H9 (cell line): ENCODE measurements at regions not wholly inside any gene's neighbourhood (a gene's known extent, or its start where the extent isn't known, plus 50 kb on each side); places are given as distances from the start of the nearest gene placed in this dataset.

Experiments used
- DNase-seq: peaks from one replicate; pipeline ENCODE4 v3.0.0-alpha.2; 2017
- H2AFZ ChIP-seq: one replicate; pipeline ENCODE4 v1.6.1; 2013; ENCODE audit warnings: mild to moderate bottlenecking, low read length, control low read depth, moderate library complexity
- H2AK5ac ChIP-seq: 2 replicates; pipeline ENCODE4 v1.6.1; 2013; ENCODE audit warnings: low read length, control low read depth, mixed read lengths; ENCODE audit not compliant: insufficient read length
- H2BK120ac ChIP-seq: one replicate; pipeline ENCODE4 v1.6.1; 2013; ENCODE audit warnings: low read depth, mild to moderate bottlenecking, low read length, control low read depth, inconsistent platforms; ENCODE audit not compliant: poor library complexity, severe bottlenecking
- H2BK12ac ChIP-seq: 2 replicates; pipeline ENCODE4 v1.6.1; 2013; ENCODE audit warnings: low read length, control low read depth, mixed read lengths, low read depth; ENCODE audit not compliant: insufficient read length
- H2BK15ac ChIP-seq: 2 replicates; pipeline ENCODE4 v1.6.1; 2013; ENCODE audit warnings: low read depth, low read length, control low read depth
- H2BK20ac ChIP-seq: one replicate; pipeline ENCODE4 v1.6.1; 2013; ENCODE audit warnings: low read depth, mild to moderate bottlenecking, low read length, control low read depth, inconsistent platforms; ENCODE audit not compliant: poor library complexity, severe bottlenecking
- H2BK5ac ChIP-seq: 2 replicates; pipeline ENCODE4 v1.6.1; 2013; ENCODE audit warnings: low read length, control low read depth, mixed read lengths; ENCODE audit not compliant: insufficient read length
- H3K14ac ChIP-seq: 2 replicates; pipeline ENCODE4 v1.6.1; 2013; ENCODE audit warnings: low read length, control low read depth; ENCODE audit not compliant: insufficient read depth
- H3K18ac ChIP-seq: 2 replicates; pipeline ENCODE4 v1.6.1; 2013; ENCODE audit warnings: low read depth, mild to moderate bottlenecking, mixed read lengths, low read length, control low read depth; ENCODE audit not compliant: insufficient read length
- H3K23ac ChIP-seq: 2 replicates; pipeline ENCODE4 v1.6.1; 2013; ENCODE audit warnings: low read length, control low read depth, mixed read lengths, low read depth; ENCODE audit not compliant: insufficient read length
- H3K23me2 ChIP-seq: 2 replicates; pipeline ENCODE4 v1.6.1; 2013; ENCODE audit warnings: low read depth, mild to moderate bottlenecking, mixed read lengths, low read length, control low read depth; ENCODE audit not compliant: insufficient read length, poor library complexity, severe bottlenecking
- H3K27ac ChIP-seq: 2 replicates; pipeline ENCODE4 v1.5.1; 2013; ENCODE audit warnings: low read length, control low read depth, mixed read lengths, low read depth; ENCODE audit not compliant: insufficient read length
- H3K27me3 ChIP-seq: 2 replicates; pipeline ENCODE4 v1.6.1; 2013; ENCODE audit warnings: low read length, control low read depth, inconsistent platforms; ENCODE audit not compliant: insufficient read depth
- H3K4ac ChIP-seq: 2 replicates; pipeline ENCODE4 v1.6.1; 2013; ENCODE audit warnings: low read depth, mild to moderate bottlenecking, control low read depth, inconsistent platforms, low read length, moderate library complexity
- H3K4me1 ChIP-seq: 2 replicates; pipeline ENCODE4 v1.6.1; 2013; ENCODE audit warnings: low read length, control low read depth, inconsistent platforms; ENCODE audit not compliant: insufficient read depth
- H3K4me2 ChIP-seq: 2 replicates; pipeline ENCODE4 v1.6.1; 2013; ENCODE audit warnings: low read length, control low read depth, mixed read lengths; ENCODE audit not compliant: insufficient read length, insufficient read depth
- H3K56ac ChIP-seq: 2 replicates; pipeline ENCODE4 v1.6.1; 2013; ENCODE audit warnings: low read depth, mild to moderate bottlenecking, mixed read lengths, low read length, control low read depth; ENCODE audit not compliant: insufficient read length
- H3K79me1 ChIP-seq: 2 replicates; pipeline ENCODE4 v1.6.1; 2013; ENCODE audit warnings: low read depth, mild to moderate bottlenecking, moderate library complexity, low read length, control low read depth, inconsistent platforms; ENCODE audit not compliant: insufficient read depth, poor library complexity, severe bottlenecking
- H3K79me2 ChIP-seq: 2 replicates; pipeline ENCODE4 v1.6.1; 2013; ENCODE audit warnings: low read length, control low read depth, inconsistent platforms; ENCODE audit not compliant: insufficient read depth
- H3K9ac ChIP-seq: 2 replicates; pipeline ENCODE4 v1.6.1; 2013; ENCODE audit warnings: low read length, control low read depth, mixed read lengths; ENCODE audit not compliant: insufficient read length; ENCODE audit errors: extremely low read depth
- H3K9me3 ChIP-seq: one replicate; pipeline ENCODE4 v1.6.1; 2013; ENCODE audit warnings: low read depth, low read length, inconsistent platforms; ENCODE audit not compliant: control insufficient read depth
- H3T11ph ChIP-seq: one replicate; pipeline ENCODE4 v1.6.1; 2013; ENCODE audit warnings: mild to moderate bottlenecking, low read length, control low read depth, inconsistent platforms
- H4K20me1 ChIP-seq: one replicate; pipeline ENCODE4 v1.6.1; 2013; ENCODE audit not compliant: control insufficient read depth, insufficient read length, insufficient read depth
- H4K5ac ChIP-seq: 2 replicates; pipeline ENCODE4 v1.6.1; 2013; ENCODE audit warnings: low read depth, mild to moderate bottlenecking, mixed read lengths, low read length, control low read depth; ENCODE audit not compliant: insufficient read length
- H4K8ac ChIP-seq: replicated peaks from 2 replicates; pipeline ENCODE4 v1.6.1; 2013; ENCODE audit warnings: low read length, control low read depth, mixed read lengths, low read depth; ENCODE audit not compliant: insufficient read length
- H4K91ac ChIP-seq: 2 replicates; pipeline ENCODE4 v1.6.1; 2013; ENCODE audit warnings: low read depth, mild to moderate bottlenecking, moderate library complexity, mixed read lengths, low read length, control low read depth; ENCODE audit not compliant: insufficient read length
- H3K27ac Mint-ChIP-seq, 3 experiments: 2 replicates in 2 of 3; 3 replicates in 1 of 3; pipeline ENCODE4 v1.8.0; 2020 to 2021; ENCODE audit warnings: mixed read lengths in 3 of 3, mild to moderate bottlenecking in 1 of 3, moderate library complexity in 1 of 3
- H3K27me3 Mint-ChIP-seq: 2 replicates; pipeline ENCODE4 v1.8.0; 2021; ENCODE audit warnings: low read depth, mild to moderate bottlenecking, moderate library complexity, mixed read lengths
- H3K36me3 Mint-ChIP-seq, 3 experiments: 2 replicates in 2 of 3; 3 replicates in 1 of 3; pipeline ENCODE4 v1.8.0; 2020 to 2021; ENCODE audit warnings: low read depth in 3 of 3, mixed read lengths in 3 of 3; ENCODE audit not compliant: insufficient read depth in 1 of 3
- H3K4me1 Mint-ChIP-seq, 2 experiments: 2 replicates each; pipeline ENCODE4 v1.8.0; 2020; ENCODE audit warnings: mixed read lengths in 2 of 2
- H3K4me3 Mint-ChIP-seq, 2 experiments: 2 replicates in 1 of 2; 3 replicates in 1 of 2; pipeline ENCODE4 v1.8.0; 2020 to 2021; ENCODE audit warnings: mild to moderate bottlenecking in 2 of 2, mixed read lengths in 2 of 2, moderate library complexity in 1 of 2
- H3K9me3 Mint-ChIP-seq, 2 experiments: 2 replicates in 1 of 2; 3 replicates in 1 of 2; pipeline ENCODE4 v1.8.0; 2020; ENCODE audit warnings: mild to moderate bottlenecking in 2 of 2, mixed read lengths in 2 of 2, moderate library complexity in 1 of 2
- WGBS: extraction: QIAGEN DNeasy Blood & Tissue Kit; methylation state at CpG from one replicate; pipeline ENCODE4 v1.1.7; 2013; ENCODE audit warnings: missing lambda C conversion rate, low lambda C conversion rate, mixed read lengths; ENCODE audit not compliant: insufficient read length; ENCODE audit errors: extremely low coverage; 5-methylcytosine and 5-hydroxymethylcytosine counted together
- TF ChIP-seq, protein P1 (sequence below): fragments of 200-600 bp; sonication (generic); conservative IDR thresholded peaks from 3 replicates; pipeline ENCODE4 v1.8.0; 2021; ENCODE audit warnings: antibody characterized with exemption, mild to moderate bottlenecking

DNA sequence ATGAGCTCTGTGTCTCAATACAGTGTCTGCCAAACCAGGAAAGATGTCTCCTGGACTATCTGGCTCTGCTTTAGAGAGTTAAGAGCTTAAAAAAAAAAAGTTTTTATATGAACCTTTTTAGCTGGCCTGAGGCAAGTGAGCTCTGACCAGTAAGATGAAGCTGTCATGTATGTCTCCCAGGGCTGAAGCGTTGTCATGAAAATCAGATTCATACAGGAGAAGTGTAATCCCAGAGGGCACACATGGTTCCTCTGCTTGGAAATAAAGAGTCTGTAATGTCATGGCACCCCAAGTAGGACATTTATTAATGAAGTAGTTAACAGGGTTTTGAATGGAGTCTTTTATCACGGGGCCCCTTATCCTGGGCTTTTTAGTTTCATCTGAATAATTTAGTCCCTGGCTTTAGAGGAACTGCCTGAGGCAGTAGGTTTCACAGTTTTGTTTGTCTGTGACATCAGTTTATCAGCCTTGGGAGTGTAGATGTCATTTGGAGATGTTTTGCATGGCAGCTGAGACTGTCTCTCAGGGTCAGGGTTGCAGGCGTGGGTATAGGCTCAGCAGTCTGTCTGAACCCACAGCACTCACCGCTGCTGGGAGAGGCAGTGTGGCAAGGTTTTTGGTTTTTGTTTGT lies 223.3 kb downstream of the DIRAS2 start:
- Histone ChIP-seq H3K4me1 (no peaks in the 10 kb centered on the region; the same call in 1 of the 2 replicates), H3K14ac (no peak overlapping the region), H3K79me1 (no peaks in the 10 kb centered on the region), H3K27me3 (no peaks in the 10 kb centered on the region), H3K4ac (no peak overlapping the region), H2BK120ac (no peak overlapping the region), H3K23ac (no peak overlapping the region), H3K9ac (no peak overlapping the region), H3K23me2 (no peaks in the 10 kb centered on the region), H3K18ac (no peak overlapping the region), H3K79me2 (no peaks in the 10 kb centered on the region), H2BK20ac (no peak overlapping the region), H4K8ac (no peak overlapping the region), H2AFZ (no peak overlapping the region), H4K5ac (no peak overlapping the region), H3K27ac (no peak overlapping the region), H2BK12ac (no peak overlapping the region), H3K9me3 (no peaks in the 10 kb centered on the region), H3K56ac (no peak overlapping the region), H2BK5ac (no peak overlapping the region), H3T11ph (no peak overlapping the region), H3K4me2 (no peak overlapping the region), H4K91ac (no peak overlapping the region), H4K20me1 (no peaks in the 10 kb centered on the region), H2BK15ac (no peak overlapping the region), H2AK5ac (no peak overlapping the region)
- Mint-ChIP-seq H3K4me3 (peak overlapping the region in 1 of 2 experiments; percentile 40; a peak in 1 of 5 replicates), H3K27ac (no peak overlapping the region; a peak in 1 of 7 replicates), H3K36me3 (no peaks in the 10 kb centered on the region), H3K9me3 (no peaks in the 10 kb centered on the region), H3K27me3 (no peaks in the 10 kb centered on the region), H3K4me1 (peaks cover 14 to 25% of the 10 kb centered on the region in 2 experiments)
- WGBS: no CpG with 5 or more reads among the region's 4 CpGs
- TF ChIP-seq, protein P1, sequence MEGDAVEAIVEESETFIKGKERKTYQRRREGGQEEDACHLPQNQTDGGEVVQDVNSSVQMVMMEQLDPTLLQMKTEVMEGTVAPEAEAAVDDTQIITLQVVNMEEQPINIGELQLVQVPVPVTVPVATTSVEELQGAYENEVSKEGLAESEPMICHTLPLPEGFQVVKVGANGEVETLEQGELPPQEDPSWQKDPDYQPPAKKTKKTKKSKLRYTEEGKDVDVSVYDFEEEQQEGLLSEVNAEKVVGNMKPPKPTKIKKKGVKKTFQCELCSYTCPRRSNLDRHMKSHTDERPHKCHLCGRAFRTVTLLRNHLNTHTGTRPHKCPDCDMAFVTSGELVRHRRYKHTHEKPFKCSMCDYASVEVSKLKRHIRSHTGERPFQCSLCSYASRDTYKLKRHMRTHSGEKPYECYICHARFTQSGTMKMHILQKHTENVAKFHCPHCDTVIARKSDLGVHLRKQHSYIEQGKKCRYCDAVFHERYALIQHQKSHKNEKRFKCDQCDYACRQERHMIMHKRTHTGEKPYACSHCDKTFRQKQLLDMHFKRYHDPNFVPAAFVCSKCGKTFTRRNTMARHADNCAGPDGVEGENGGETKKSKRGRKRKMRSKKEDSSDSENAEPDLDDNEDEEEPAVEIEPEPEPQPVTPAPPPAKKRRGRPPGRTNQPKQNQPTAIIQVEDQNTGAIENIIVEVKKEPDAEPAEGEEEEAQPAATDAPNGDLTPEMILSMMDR: no peak
- no peak for DNase-seq
